RWPE1 (cell line): ENCODE measurements at regions not wholly inside any gene's neighbourhood (a gene's known extent, or its start where the extent isn't known, plus 50 kb on each side); places are given as distances from the start of the nearest gene placed in this dataset.
"Not testable (repeated sequence)": the region's sequence is repeated elsewhere in the genome, so short reads cannot be mapped to it uniquely, and the experiment has no call there.

Source experiments
- CTCF ChIA-PET: fragments of 350-600 bp; sonication (Branson Sonifier 250); formaldehyde crosslinking; extraction: SDS; loops from one replicate; lab custom pipeline; 2021; lab: Yijun Ruan, JAX
- POLR2A ChIA-PET: fragments of 400-600 bp; formaldehyde crosslinking; extraction: SDS; loops from one replicate; lab custom pipeline; 2020; ENCODE audit warnings: antibody characterized with exemption; ENCODE audit not compliant: low non-redundant PET; lab: Yijun Ruan, JAX
- DNase-seq: peaks from one replicate; pipeline ENCODE4 v3.0.0; 2012; ENCODE audit warnings: low spot score
- H3K27ac ChIP-seq: fragments of 450-650 bp; 2 replicates; pipeline ENCODE4 v1.5.1; 2017
- TF ChIP-seq, protein P1 (sequence below): fragments of 450-650 bp; conservative IDR thresholded peaks from 2 replicates; pipeline ENCODE4 v1.5.1; 2017; ENCODE audit warnings: low read depth, mild to moderate bottlenecking

DNA sequence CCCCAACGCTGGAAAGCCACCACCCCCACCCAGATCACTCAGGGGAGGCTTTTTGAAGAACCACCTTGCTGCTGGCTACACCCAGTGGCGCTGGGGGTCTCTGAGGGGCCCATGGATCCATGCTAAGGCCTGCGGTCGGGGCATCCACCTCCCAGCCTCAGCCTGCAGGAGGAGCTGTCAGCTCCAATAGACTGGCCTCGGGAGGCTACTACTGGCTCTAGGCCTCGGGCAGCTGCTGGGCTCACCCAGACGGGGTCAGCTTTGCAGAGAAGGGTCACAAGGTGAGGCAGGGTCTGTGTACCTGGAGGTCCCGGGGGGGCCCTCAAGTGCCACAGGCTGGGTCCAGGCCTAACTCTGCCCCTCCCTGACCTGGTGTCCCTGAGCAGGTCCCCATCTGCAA is 193.7 kb downstream of the OLFM1 start:
- no peak for DNase-seq
- ChIA-PET POLR2A (no interaction called here), CTCF (interaction anchor here (0.7 to 1.4 kb wide), 5 partner anchors 10 to 194 kb away, joined by 3 to 5 read pairs (median 3); no protein-coding TSS in a partner anchor)

DNA sequence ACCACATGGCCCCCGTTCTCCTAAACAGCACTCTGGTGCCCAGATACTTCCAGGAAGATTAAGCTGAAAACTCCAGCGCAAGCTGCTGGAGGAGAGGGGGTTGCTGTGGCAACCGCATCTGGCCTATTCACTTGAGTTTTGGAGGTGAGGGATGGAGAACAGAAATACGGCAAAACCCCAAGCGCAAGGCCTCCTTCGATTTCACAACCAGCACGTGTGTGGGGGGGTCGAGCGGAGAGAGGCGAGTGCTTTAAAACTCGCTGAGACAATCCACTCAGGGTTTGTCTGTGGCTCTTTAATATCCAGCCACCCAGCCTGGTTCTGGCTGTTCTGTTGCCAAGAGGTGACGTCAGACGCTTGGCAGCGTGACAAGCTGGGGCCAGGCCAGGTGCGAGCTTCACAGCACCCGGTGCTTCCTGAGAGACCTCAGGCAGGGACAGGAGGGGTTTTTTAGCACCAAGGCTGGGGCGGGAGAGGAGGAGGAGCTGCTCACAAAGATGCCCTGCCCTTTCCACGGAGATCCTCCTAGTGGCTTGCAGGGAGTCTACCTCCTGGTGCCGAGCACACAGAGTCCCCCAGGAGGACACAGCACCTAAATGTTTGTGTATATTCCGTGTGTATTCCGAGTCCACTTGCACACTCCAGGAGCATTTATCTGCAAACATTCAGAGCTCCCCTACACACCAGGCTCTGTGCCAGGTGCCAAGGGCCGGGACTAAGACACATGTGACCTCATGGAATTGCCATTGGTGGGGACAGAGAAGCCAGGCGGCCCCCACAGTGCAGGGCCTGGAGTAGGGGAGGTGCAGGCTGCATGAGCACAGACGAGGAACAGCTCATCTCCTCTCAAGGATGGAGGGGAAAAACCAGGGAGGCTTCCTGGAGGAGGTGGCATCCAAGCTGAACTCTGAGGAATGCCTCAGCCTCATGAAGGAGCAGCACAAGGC is 194.6 kb downstream of the OLFM1 start:
- DNase-seq, result peak; percentile 96
- ChIA-PET CTCF (interaction anchor here (0.7 to 1.4 kb wide), 7 partner anchors 9 to 185 kb away, joined by 3 to 5 read pairs (median 3); no protein-coding TSS in a partner anchor), POLR2A (no interaction called here)
- peak overlapping the region; percentile 48 for H3K27ac ChIP-seq
- TF ChIP-seq, protein P1, sequence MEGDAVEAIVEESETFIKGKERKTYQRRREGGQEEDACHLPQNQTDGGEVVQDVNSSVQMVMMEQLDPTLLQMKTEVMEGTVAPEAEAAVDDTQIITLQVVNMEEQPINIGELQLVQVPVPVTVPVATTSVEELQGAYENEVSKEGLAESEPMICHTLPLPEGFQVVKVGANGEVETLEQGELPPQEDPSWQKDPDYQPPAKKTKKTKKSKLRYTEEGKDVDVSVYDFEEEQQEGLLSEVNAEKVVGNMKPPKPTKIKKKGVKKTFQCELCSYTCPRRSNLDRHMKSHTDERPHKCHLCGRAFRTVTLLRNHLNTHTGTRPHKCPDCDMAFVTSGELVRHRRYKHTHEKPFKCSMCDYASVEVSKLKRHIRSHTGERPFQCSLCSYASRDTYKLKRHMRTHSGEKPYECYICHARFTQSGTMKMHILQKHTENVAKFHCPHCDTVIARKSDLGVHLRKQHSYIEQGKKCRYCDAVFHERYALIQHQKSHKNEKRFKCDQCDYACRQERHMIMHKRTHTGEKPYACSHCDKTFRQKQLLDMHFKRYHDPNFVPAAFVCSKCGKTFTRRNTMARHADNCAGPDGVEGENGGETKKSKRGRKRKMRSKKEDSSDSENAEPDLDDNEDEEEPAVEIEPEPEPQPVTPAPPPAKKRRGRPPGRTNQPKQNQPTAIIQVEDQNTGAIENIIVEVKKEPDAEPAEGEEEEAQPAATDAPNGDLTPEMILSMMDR, result no peak

More for the DNA sequence above, 193.7 kb downstream of the OLFM1 start:
- TF ChIP-seq, protein P1, result no peak
- H3K27ac ChIP-seq, result no peak overlapping the region; the same call in 1 of the 2 replicates

DNA sequence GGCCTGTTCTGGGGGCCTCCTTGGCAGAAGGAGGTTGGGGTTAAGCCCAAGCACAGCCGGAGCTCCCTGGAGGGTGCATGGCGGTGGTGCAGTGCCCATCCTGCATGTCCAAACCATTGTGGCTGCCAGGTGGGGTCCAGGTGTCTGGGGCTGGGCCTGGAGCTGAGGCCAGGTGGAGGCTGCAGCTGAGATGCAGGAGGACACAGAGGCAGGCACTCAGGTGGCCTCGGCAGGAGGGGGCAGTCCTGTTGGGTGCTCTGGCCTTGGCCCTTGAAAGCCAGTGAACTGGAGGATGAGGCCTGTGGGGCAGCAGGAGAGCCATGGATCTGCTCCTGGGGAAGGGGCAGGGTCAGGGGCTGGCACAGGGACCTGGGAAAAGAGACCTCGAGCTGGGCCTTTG is 195.3 kb downstream of the OLFM1 start:
- TF ChIP-seq, protein P1, result no peak
- DNase-seq, result no peak
- ChIA-PET CTCF (no interaction called here), POLR2A (no interaction called here)
- peak overlapping the region; percentile 48 for H3K27ac ChIP-seq

DNA sequence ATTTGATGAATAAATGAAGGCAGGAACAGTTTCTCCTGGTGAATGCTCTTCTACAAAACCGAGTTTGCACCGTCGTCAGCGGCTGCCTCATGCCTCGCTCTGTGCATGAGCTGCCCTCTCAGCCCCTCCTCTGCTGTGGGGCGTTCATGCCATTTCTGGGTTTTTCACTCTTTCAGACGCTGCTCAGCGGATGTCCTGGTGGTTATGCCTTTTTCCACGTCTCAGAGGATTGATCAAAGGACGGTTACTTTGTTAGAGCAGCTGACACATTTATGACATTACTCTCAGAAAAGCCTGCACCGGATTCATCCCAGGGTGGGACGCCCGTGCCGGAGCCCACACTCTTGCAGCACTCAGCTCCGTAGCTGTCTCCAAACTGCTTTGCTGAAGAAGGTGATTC is 195.9 kb upstream of the PPP1R26 start:
- POLR2A ChIA-PET, result no interaction called here
- CTCF ChIA-PET, result no interaction called here
- DNase-seq, result no peak
- no peak overlapping the region for H3K27ac ChIP-seq
- TF ChIP-seq, protein P1, result no peak

DNA sequence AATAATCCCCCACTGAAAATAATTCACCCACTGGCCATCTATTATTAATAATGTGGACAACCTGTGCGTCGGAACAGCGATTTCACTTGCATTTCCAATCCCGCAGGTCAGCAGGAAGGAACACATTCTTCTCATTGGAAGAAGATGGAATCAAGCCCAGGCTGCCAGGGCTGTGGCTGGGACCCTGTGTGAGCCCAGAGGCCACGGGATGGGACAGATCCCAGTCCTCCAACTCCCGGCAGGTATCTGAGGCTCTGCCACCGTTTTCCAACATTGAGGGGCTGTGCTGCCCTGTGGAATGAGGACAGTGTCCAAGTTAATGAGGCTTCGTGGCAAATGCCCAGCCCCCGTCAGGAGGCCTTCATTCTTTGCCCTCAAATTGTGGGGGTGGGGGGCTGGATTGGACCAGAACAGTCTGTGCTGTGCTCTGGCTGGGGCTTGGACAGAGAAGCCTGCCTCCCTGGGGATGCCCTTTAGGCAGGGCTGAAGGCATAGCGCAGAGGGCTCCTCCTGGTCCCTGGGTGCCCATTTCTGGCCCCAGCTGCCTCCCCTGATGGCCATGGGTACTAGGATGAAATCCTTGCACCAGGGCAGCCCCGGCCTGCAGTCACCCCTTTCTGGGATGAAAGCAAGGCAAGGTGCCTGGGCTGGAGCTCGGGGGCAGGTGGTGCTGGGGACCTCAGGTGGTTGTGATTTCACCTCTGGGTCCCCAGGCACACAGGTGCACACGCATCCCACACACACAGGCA is 195.0 kb upstream of the PPP1R26 start:
- POLR2A ChIA-PET, result no interaction called here
- DNase-seq, result no peak
- CTCF ChIA-PET, result no interaction called here
- TF ChIP-seq, protein P1, result no peak
- no peak overlapping the region for H3K27ac ChIP-seq

DNA sequence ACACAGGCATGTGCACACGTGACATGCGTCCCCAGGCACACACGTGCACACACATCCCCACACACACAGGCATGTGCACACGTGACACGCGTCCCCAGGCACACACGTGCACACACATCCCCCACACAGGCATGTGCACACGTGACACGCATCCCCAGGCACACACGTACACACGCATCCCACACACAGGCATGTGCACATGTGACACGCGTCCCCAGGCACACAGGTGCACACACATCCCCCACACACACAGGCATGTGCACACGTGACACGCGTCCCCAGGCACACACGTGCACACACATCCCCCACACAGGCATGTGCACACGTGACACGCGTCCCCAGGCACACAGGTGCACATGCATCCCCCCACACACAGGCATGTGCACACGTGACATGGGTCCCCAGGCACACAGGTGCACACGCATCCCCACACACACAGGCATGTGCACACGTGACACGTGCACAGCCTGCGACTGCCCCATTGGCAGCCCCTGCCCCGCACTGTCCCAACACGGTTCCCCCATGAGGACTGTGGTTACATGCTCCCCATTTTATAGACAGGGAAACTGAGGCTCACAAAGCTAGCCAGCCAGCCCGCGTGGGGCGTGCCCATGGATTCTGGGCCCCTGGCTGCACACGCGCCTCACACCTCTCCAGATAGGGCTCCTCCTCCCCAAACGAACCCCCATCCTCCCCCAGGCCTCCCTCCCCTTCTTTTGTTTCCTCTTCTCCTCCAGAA is 193.2 kb upstream of the PPP1R26 start:
- CTCF ChIA-PET, DNase-seq, POLR2A ChIA-PET, H3K27ac ChIP-seq: not testable (repeated sequence)
